ENCODE measurements at regions not wholly inside any gene's neighbourhood (a gene's known extent, or its start where the extent isn't known, plus 50 kb on each side); places are given as distances from the start of the nearest gene placed in this dataset.

DNA sequence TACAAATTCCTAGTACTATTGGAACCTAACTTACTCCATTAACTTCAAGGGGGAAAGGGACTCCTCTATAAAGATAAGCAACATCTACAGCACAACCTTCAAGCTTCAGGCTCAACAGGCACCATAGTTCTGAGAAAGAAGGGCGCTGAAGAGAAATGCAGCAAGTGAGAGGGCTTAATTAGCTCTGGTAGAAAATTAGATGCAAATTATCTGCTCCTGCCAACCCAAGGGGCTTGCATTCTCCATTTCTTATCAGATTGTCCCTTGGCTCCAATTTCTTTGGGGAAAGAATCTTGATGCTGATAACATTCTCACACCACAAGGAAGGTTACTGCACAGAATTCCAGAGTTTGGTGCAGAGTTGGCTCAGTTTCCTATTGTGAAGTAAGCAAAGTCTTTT lies 214.6 kb downstream of the GABRG2 start:
- TF ChIP-seq ELF4 (IDR thresholded peaks at IDR 0.05) = no peak
- TF ChIP-seq BHLHE40 (IDR thresholded peaks at IDR 0.05; ENCODE audit: borderline replicate concordance) = no peak
- no peak for TF ChIP-seq HDGF (IDR thresholded peaks at IDR 0.05; ENCODE audit: borderline replicate concordance)

All from HEK293T (cell line).